Parathyroid adenoma (tissue), 2 donors: ENCODE measurements at regions not wholly inside any gene's neighbourhood (a gene's known extent, or its start where the extent isn't known, plus 50 kb on each side); places are given as distances from the start of the nearest gene placed in this dataset.

Experiments used
- H2AFZ ChIP-seq: fragments of 300-600 bp; sonication (generic); one replicate; pipeline ENCODE4 v1.7.0; 2017; ENCODE audit warnings: antibody characterized with exemption, mild to moderate bottlenecking
- H3K27ac ChIP-seq: fragments of 300-600 bp; sonication (generic); one replicate; pipeline ENCODE4 v1.7.0; 2017
- H3K27me3 ChIP-seq: fragments of 300-600 bp; sonication (generic); one replicate; pipeline ENCODE4 v1.7.0; 2017; ENCODE audit warnings: low read length; ENCODE audit not compliant: control insufficient read depth, insufficient read depth
- H3K36me3 ChIP-seq: fragments of 300-600 bp; sonication (generic); one replicate; pipeline ENCODE4 v1.7.0; 2017; ENCODE audit warnings: low read length; ENCODE audit not compliant: control insufficient read depth, insufficient read depth
- H3K4me1 ChIP-seq: fragments of 300-600 bp; sonication (generic); one replicate; pipeline ENCODE4 v1.7.0; 2017; ENCODE audit warnings: control low read depth
- H3K4me2 ChIP-seq: fragments of 300-600 bp; sonication (generic); one replicate; pipeline ENCODE4 v1.7.0; 2017; ENCODE audit warnings: low read length
- H3K4me3 ChIP-seq: fragments of 300-600 bp; sonication (generic); one replicate; pipeline ENCODE4 v1.7.0; 2017; ENCODE audit warnings: low read depth, low read length
- H3K79me2 ChIP-seq: fragments of 300-600 bp; sonication (generic); one replicate; pipeline ENCODE4 v1.7.0; 2017; ENCODE audit warnings: control low read depth
- H3K9ac ChIP-seq: fragments of 300-600 bp; sonication (generic); one replicate; pipeline ENCODE4 v1.7.0; 2017; ENCODE audit warnings: mild to moderate bottlenecking
- H3K9me3 ChIP-seq: fragments of 300-600 bp; sonication (generic); one replicate; pipeline ENCODE4 v1.7.0; 2017; ENCODE audit warnings: low read length; ENCODE audit not compliant: control insufficient read depth
- CTCF ChIP-seq: fragments of 300-600 bp; sonication (generic); IDR thresholded peaks from one replicate; pipeline ENCODE4 v1.7.0; 2017; ENCODE audit warnings: antibody characterized with exemption, mild to moderate bottlenecking
- donor health status: primary hyperparathyroidism.

GRCh38 chr11:64450168-64450560, 91.2 kb downstream of the RPS6KA4 start:
- no peaks in the 10 kb centered on the region for H3K79me2 ChIP-seq
- no peak overlapping the region for H3K4me3 ChIP-seq
- TF ChIP-seq CTCF, result no peak
- no peak overlapping the region for H3K27ac ChIP-seq
- no peaks in the 10 kb centered on the region for H3K4me1 ChIP-seq
- H3K27me3 ChIP-seq, result no peaks in the 10 kb centered on the region
- no peaks in the 10 kb centered on the region for H3K36me3 ChIP-seq
- H3K9ac ChIP-seq, result no peak overlapping the region
- no peaks in the 10 kb centered on the region for H3K9me3 ChIP-seq
- no peak overlapping the region for H3K4me2 ChIP-seq
- no peak overlapping the region for H2AFZ ChIP-seq

- H2AFZ ChIP-seq, result no peak overlapping the region
- no peak overlapping the region for H3K4me2 ChIP-seq
- H3K4me3 ChIP-seq, result no peak overlapping the region
- H3K36me3 ChIP-seq, result no peaks in the 10 kb centered on the region
- H3K4me1 ChIP-seq, result no peaks in the 10 kb centered on the region
- no peaks in the 10 kb centered on the region for H3K27me3 ChIP-seq
- no peaks in the 10 kb centered on the region for H3K79me2 ChIP-seq
- no peak for TF ChIP-seq CTCF
- no peak overlapping the region for H3K27ac ChIP-seq
- no peaks in the 10 kb centered on the region for H3K9me3 ChIP-seq
- H3K9ac ChIP-seq, result no peak overlapping the region
These were observed 92.9 kb downstream of the RPS6KA4 start for GRCh38 chr11:64451856-64452255.

GRCh38 chr11:64453466-64453865, 94.5 kb downstream of the RPS6KA4 start:
- TF ChIP-seq CTCF, result no peak
- Histone ChIP-seq H3K27me3 (no peaks in the 10 kb centered on the region), H3K36me3 (no peaks in the 10 kb centered on the region), H3K9me3 (no peaks in the 10 kb centered on the region), H3K9ac (no peak overlapping the region), H3K4me1 (no peaks in the 10 kb centered on the region), H3K27ac (no peak overlapping the region), H3K79me2 (no peaks in the 10 kb centered on the region), H2AFZ (no peak overlapping the region), H3K4me3 (no peak overlapping the region), H3K4me2 (no peak overlapping the region)

- no peak overlapping the region for H3K4me2 ChIP-seq
These were observed 96.7 kb downstream of the RPS6KA4 start for GRCh38 chr11:64455456-64456261.

More at GRCh38 chr11:64455456-64456261, 96.7 kb downstream of the RPS6KA4 start:
- Histone ChIP-seq H3K9ac (no peak overlapping the region), H3K27me3 (no peaks in the 10 kb centered on the region), H3K36me3 (no peaks in the 10 kb centered on the region), H3K4me3 (no peak overlapping the region), H3K27ac (no peak overlapping the region), H3K4me1 (no peaks in the 10 kb centered on the region), H3K9me3 (no peaks in the 10 kb centered on the region), H2AFZ (no peak overlapping the region), H3K79me2 (no peaks in the 10 kb centered on the region)
- no peak for TF ChIP-seq CTCF
